ENCODE measurements at regions not wholly inside any gene's neighbourhood (a gene's known extent, or its start where the extent isn't known, plus 50 kb on each side); places are given as distances from the start of the nearest gene placed in this dataset.
"Not testable (repeated sequence)": the region's sequence is repeated elsewhere in the genome, so short reads cannot be mapped to it uniquely, and the experiment has no call there.

DNA sequence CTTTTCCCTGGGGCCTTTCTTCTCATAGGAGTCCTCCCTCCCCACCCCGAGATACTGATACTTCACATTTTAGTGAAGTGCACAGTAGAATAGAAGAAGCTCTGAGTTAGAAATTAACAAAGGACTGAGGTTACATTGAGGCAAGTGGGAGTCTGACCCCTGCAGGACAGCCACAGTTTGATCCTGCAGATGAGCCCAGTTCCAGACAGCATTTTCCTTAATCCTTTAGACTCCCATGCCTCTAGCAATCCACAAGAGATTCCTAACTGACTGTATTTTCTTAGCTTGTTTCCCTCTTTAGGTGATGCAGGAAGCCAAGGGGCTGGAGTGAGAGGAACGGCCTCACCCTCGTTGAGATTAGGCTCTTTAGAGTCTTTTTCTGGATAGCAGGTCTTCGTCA is 204.0 kb downstream of the CYRIA start:
- DNase-seq (ENCODE audit: low spot score) = no peak

DNA sequence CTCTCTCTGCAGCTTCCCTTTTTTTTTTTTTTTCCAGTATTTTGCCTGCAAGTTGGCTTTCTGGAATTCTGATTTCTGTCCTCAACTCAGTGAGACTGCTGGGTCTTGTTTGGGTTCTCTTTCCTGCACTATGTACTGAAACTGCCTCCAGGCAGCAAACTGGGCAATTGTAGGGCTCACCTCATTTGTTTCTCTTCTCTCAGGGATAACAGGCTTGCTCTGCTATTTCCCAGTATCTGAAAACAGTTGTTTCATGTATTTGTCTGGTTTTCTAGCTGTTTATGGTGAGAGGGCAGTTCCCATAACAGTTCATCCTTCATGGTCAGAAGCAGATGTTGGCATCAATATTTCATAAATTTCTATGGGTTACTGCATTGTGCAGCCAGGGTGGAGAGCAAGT is 206.0 kb downstream of the CYRIA start:
- DNase-seq (ENCODE audit: low spot score) = no peak

DNA sequence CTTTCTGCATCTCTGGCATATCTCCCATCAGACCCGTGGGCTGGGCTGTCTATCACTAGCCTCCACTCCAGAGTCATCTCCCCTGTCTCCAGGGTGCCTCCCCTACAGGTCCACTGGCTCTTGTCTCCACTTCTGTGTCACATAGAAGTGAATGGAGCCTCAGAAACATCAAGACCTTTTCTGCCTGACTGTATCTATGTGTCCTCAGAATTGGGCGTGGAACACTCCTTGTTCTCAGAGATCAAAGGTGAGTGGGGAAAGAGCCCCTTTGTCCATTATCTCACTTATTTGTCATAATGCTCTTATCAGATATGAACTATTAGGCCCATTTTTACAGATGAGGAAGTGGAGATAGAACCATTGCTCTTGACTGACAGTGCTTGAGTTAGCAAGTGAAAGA is 211.0 kb downstream of the CYRIA start:
- no peak for DNase-seq (ENCODE audit: low spot score)

DNA sequence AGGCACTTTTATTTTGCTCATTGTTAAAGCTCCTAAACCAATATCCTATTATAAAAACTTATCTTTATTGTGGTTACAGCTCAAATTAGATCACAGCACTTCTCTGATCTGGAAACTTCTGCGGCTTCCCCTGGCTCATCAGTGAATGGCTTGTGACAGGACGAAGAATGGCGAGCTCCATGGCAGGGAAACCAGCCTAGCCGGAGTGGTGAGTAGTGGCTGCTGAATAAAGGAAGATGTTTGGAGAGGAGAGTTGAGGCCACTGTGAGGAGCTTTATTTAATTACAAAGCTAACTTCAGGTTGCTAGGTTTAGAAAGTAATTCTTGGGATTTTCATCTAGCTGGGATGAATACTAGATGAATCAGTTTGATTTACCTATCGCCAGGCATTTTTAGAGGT is 213.5 kb downstream of the CYRIA start:
- DNase-seq (ENCODE audit: low spot score) = no peak

DNA sequence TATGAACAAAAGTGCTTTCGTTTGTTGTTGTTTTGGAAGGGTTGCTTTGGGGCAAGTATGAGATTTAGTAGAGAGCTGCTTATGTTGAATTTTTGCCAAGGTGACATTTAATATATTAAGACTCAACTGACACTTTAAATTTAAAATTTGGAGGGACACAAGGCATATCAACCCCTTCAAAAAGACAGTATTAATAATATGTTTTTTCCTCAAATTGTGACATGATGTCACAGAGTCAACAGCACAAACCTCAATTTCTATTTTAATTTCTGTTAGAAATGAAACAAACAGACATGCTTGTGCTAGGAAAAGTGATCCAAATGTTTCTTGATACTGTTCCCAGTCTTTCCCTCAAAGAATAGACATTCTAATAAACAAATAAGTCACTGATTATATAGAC is 218.9 kb downstream of the CYRIA start:
- no peak for DNase-seq (ENCODE audit: low spot score)

- no peak for DNase-seq (ENCODE audit: low spot score)
Measured at GRCh38 chr2:16442971-16443370, 222.7 kb downstream of the CYRIA start.

DNA sequence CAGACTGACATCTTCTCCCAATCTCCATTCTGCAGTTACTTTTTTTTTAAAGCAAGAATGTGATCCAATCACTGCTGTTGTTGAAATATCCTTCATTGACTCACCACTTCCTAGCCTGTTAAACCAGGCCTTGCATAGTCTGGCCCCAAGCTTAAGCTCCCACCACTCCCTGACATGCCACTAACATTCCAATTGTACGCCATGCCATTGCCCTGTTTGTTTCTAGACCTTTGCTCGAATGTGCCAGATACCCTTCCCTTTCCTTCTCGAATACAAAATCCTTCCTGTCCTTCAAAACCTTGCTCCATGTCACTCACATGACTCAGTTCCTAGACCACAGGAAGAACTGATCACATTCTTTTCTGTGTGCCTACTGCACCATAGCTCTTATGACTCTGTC is 224.2 kb downstream of the CYRIA start:
- no peak for DNase-seq (ENCODE audit: low spot score)

DNA sequence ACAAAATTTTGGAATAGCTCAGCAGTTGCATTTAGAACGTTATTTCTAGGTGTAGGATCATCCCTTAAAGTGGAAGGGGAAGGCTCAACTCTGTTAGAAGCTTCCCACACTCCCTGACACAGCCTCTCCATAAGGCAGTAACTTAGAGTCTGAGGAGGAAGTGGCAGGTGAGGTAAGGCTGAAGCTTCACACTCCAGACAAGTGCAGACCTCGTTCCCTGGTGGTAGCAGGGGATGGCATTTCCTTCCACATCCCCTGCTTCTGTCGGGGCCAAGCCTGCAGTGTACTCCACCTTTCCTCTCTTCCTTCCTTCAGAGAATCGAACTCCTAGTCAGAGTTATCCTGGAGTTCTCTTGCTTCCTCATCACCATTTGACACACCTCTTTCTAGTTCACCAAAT is 224.7 kb downstream of the CYRIA start:
- no peak for DNase-seq (ENCODE audit: low spot score)

- no peak for DNase-seq (ENCODE audit: low spot score)
Measured at GRCh38 chr2:16438613-16439321, 226.9 kb downstream of the CYRIA start.

GRCh38 chr2:16437189-16437588 is 228.4 kb downstream of the CYRIA start:
- DNase-seq (ENCODE audit: low spot score) = no peak

- no peak for DNase-seq (ENCODE audit: low spot score)
Measured at GRCh38 chr2:16434393-16434792, 231.2 kb downstream of the CYRIA start.

GRCh38 chr2:16430846-16431245 is 234.8 kb downstream of the CYRIA start:
- no peak for DNase-seq (ENCODE audit: low spot score)

DNA sequence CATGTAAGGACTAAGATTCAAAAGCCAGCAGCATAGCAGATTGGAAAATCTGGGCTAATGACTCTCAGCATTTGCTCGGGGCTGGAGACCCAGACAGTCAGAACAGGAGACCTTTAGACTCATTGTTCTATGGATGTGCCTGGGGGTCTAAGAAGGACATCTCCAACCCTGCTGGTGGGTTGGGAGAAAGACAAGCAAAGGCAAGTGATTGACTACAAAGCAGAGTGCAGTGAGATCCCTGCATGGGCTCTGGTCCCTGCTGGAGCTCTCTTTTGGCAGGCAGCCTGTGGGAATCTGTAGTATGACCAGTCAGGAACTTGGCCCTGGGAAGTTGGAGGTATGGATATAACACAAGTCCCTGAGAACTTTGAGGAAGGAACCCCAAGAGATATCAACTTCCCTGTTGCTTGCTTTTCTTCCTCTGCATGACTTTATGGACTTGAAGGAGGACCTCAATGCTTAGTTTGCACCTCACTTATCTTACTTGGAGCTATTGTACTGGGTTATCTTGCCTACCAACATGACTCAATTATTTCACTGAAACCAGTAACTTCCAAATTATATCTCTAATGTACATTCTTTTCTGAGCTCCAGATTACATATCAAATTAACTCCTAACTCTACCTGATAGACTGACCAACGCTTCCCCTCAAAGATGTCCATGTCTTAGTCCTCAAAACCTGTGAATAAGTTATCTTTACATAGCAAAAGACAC is 236.0 kb downstream of the CYRIA start:
- DNase-seq (ENCODE audit: low spot score) = no peak

DNA sequence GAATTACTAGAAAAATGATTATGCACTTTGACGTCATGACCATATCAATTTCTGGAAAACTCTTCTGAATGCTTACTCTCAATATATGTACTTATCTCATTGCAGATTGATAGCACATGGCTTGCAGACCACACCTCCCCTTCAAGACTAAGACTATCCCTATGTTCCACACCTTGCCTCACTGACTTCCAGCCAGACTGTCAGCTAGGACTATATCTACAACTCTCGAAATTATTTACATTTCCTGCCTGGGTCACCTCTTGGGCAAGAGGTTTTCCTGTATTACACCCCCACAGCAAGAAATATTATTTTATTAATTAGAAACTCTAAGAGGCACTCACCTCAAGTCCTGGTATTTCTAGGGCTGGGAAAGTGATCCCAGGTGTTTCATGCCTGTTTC is 236.6 kb downstream of the CYRIA start:
- no peak for DNase-seq (ENCODE audit: low spot score)

DNA sequence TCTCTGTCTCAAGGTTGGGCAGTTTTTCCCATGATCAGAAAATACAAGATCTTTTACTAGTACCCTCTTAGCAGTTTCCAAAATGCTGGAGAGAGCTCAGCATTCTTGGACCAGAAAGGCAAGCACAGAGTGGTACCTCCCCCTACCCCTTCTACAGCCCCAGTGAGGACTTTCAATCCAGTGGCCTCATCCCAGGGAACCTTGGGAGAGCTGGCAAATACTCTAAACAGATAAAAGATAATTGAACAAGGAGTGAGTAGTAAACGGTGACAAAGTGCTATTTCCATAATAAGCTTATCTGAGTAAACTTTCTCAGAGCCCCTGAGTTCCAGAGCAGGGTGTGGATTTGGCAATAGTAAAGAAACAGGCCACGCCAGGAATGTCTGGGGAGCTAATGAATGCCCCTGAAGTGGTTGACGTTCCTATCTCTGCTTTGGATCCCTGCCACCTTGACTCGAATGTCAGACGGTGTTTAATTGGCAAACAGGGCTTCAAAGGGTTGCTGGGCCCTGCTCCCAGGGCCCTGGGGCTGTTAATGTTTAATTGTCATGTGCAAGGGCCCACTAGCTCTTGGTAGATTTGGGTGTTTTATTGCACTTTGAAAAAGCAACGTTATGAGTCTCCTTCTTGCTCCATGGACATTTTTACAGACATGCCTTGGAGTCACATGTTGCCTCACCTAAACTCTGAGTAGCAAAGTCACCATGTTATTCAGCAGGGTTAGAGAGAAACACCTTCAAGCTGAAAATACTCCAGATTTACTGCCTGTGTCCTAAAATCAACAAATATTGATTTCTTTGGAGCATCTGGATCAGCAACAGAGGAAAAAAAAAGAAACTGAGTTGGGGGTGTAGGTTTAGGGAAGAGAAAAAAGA is 239.9 kb downstream of the CYRIA start:
- DNase-seq (ENCODE audit: low spot score) = no peak

DNA sequence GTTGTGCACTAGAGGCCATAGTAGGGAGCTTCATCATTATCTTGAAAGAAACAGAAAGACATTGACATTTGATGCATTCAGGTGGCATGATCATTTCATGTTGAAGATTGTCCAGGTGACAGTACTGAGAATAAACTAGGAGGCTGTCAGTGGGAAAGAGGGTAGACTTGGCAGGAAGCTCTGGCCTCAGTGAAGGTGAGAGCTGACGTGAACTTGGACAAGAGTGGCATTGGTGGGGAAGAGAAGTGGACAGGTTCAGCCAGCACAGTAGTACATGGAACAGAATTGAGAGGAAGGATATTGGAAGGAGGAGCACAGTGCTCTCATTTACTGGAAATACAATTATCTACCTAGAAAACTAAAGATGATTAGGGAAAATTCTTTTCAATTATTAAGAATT is 245.2 kb downstream of the CYRIA start:
- DNase-seq (ENCODE audit: low spot score) = no peak

GRCh38 chr2:16417726-16418125 is 247.9 kb downstream of the CYRIA start:
- no peak for DNase-seq (ENCODE audit: low spot score)

DNA sequence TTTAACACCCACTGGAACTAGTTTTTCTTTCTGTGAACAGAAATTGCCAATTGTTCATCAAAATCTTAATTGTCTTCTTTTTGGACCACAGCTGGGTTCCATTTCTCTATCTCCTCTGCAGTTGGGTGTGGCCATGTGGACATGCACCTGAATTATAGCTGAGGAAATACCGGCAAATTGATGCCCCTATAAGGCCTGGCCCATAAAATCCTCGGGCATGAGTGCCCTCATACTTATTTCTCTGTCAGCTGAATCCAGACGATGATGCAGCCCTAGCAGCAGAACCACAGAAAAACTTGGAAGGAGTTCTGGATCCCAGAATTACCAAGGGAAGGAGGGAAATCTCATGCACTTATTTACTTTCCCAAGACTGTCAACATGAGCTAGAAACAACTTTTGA is 249.0 kb downstream of the CYRIA start:
- no peak for DNase-seq (ENCODE audit: low spot score)

- DNase-seq (ENCODE audit: low spot score) = not testable (repeated sequence)
Measured at GRCh38 chr2:16415861-16416260, 249.8 kb downstream of the CYRIA start.

DNA sequence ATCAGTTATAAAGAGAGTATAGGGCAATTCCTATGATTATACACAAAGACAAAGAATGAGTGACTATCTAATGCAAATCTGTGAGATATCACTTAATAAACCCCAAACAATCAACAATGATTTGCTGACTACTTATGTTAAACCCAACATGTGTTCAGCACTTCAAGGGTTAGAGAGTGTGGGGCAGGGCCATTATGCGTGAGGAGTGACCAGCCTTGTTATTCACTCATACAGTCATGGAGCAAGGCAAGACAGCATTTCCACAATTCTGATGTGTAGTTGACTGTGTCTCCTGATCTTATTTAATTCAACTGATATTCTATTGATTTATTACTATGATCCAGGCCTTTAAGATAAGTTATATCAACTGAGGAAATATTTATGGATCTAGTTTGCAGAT is 251.7 kb downstream of the CYRIA start:
- DNase-seq (ENCODE audit: low spot score) = no peak

DNA sequence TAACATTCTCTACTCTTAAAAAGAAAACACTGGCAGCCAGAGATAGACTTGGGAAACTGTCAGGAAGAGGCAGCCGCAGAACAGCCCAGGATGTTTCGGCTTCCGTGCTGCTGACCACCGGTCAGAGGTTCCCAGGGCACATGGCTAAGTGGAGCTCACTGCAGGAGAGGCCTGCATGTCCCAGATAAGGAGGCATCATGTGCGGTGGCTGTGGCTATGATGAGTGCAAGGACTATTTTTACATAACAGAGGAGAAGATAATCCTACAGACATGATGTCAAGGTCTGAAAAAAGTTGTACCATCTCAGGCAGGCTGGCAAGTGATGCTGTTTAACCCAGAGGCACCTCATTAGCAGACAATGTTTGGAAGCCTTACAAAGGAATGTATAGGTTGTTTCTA is 252.3 kb downstream of the CYRIA start:
- no peak for DNase-seq (ENCODE audit: low spot score)

GRCh38 chr2:16412321-16413030 is 253.2 kb downstream of the CYRIA start:
- no peak for DNase-seq (ENCODE audit: low spot score)
